ENCODE measurements at regions not wholly inside any gene's neighbourhood (a gene's known extent, or its start where the extent isn't known, plus 50 kb on each side); places are given as distances from the start of the nearest gene placed in this dataset.

DNA sequence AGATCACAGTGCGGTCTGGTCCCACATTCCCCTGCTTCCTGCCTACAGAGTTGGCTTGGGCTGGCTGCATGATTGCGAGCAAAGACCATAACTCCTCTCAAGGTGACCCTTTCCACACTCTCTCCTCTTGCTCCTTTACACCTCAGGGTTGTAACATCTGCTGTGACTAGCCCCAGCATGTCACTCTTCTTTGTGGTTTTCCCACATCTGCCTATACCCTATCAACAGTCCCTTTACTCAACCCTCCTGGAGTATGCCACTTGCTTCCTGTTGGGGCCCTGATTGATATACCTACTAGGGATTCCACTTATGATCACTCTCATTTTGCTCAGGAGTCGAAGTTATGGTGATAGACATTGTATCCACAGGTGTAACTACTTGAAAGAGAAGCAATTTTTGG, 58.9 kb upstream of the SGK1 start:
- no peak for TF ChIP-seq POLR2AphosphoS5 (IDR thresholded peaks at IDR 0.05; ENCODE audit: low read depth)
- no peak for TF ChIP-seq SPI1 (IDR thresholded peaks at IDR 0.05; ENCODE audit: borderline replicate concordance, low read depth)
- TF ChIP-seq, protein P1, sequence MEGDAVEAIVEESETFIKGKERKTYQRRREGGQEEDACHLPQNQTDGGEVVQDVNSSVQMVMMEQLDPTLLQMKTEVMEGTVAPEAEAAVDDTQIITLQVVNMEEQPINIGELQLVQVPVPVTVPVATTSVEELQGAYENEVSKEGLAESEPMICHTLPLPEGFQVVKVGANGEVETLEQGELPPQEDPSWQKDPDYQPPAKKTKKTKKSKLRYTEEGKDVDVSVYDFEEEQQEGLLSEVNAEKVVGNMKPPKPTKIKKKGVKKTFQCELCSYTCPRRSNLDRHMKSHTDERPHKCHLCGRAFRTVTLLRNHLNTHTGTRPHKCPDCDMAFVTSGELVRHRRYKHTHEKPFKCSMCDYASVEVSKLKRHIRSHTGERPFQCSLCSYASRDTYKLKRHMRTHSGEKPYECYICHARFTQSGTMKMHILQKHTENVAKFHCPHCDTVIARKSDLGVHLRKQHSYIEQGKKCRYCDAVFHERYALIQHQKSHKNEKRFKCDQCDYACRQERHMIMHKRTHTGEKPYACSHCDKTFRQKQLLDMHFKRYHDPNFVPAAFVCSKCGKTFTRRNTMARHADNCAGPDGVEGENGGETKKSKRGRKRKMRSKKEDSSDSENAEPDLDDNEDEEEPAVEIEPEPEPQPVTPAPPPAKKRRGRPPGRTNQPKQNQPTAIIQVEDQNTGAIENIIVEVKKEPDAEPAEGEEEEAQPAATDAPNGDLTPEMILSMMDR (IDR thresholded peaks at IDR 0.05; ENCODE audit: insufficient read depth, low read length): no peak
- TF ChIP-seq GABPA (IDR thresholded peaks at IDR 0.05; ENCODE audit: low read depth): no peak
- TF ChIP-seq, protein P2, sequence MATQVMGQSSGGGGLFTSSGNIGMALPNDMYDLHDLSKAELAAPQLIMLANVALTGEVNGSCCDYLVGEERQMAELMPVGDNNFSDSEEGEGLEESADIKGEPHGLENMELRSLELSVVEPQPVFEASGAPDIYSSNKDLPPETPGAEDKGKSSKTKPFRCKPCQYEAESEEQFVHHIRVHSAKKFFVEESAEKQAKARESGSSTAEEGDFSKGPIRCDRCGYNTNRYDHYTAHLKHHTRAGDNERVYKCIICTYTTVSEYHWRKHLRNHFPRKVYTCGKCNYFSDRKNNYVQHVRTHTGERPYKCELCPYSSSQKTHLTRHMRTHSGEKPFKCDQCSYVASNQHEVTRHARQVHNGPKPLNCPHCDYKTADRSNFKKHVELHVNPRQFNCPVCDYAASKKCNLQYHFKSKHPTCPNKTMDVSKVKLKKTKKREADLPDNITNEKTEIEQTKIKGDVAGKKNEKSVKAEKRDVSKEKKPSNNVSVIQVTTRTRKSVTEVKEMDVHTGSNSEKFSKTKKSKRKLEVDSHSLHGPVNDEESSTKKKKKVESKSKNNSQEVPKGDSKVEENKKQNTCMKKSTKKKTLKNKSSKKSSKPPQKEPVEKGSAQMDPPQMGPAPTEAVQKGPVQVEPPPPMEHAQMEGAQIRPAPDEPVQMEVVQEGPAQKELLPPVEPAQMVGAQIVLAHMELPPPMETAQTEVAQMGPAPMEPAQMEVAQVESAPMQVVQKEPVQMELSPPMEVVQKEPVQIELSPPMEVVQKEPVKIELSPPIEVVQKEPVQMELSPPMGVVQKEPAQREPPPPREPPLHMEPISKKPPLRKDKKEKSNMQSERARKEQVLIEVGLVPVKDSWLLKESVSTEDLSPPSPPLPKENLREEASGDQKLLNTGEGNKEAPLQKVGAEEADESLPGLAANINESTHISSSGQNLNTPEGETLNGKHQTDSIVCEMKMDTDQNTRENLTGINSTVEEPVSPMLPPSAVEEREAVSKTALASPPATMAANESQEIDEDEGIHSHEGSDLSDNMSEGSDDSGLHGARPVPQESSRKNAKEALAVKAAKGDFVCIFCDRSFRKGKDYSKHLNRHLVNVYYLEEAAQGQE (IDR thresholded peaks at IDR 0.05; ENCODE audit: insufficient replicate concordance, low read depth): no peak

Measured in HL-60 (cell line).